ENCODE measurements at regions not wholly inside any gene's neighbourhood (a gene's known extent, or its start where the extent isn't known, plus 50 kb on each side); places are given as distances from the start of the nearest gene placed in this dataset.

DNA sequence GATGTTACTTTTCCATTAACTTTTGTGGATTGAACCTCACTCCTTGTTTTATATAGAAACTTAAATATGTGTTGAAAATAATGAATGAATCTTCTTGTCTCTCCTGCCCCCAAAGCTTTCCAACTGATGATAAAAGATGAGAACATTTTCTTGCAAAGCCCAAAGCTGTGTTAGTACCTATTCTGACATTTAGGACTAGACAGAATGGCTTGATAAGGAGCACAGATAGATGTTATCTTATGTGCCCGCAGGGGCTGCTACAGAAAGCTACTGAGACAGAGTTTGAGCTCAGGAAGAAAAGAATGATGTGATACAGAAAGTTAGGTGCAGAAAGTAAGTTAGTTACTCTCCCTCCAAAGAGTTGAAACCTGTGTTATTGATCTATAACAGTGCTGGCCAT, 109.4 kb upstream of the ATP11B start:
- peak; percentile 31 for ATAC-seq

DNA sequence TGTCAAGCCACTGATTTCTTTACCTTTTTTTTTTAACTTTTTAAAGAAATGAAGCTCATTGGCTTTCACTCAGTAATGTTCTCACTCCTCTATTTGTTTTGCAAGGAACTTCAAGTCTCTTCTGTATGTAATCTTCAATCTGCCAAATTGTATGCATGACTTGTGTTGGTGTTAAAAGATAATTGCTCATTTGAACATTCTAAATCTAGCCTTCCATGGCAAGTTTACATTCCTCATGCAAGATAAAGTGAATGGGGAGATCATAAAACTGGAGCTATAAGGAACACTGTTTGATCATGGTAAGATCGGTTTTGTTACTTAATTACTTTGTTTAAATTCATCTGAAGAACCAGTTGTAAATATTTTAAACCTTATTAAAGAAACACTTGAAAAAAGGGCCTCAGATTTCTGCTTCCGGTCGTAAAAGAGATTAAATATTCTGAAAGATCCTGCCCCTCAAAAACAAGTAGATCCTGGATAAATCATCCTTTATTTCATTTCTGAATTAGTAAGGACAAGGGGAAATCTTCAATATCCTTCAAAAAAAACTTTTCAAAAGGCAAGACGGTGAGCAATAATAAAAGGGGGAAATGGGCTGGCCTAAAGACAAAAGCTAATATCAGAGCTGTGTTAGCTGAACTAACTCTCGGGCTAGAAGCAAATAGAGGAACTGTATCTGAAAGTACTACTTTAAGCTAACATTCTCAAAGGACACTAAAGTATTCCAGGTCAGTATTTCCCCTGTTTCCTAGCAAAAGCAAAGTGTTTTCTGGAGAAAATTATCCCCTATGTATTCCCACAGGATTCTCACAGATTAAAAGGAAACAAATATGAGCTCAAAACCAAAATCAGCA, 107.0 kb upstream of the ATP11B start:
- ATAC-seq (no peak), DNase-seq (ENCODE audit: low read depth, low spot score) (no peak)
- no peak overlapping the region for H3K4me3 ChIP-seq (ENCODE audit: low read depth in 2 of 2, low read length in 2 of 2)
- intact Hi-C loops (cut with micrococcal nuclease; ENCODE audit: unreplicated experiment) (loop anchor here (10.0 kb wide), 2 partner anchors 191 to 1361 kb away; no protein-coding TSS in a partner anchor), in situ Hi-C loops (cut with HindIII; ENCODE audit: low pct_unique_long_range_greater_than_20kb, low sequenced_read_pairs) (no loop called here)
- BruUV-seq (replicated peaks), result no TSS peak
- TF ChIP-seq TCF7L2 (IDR thresholded peaks at IDR 0.05; ENCODE audit: low read depth, low read length) (no peak), POLR2AphosphoS5 (IDR thresholded peaks at IDR 0.05; ENCODE audit: low read depth, low read length) (no peak), SIN3A (IDR thresholded peaks at IDR 0.05; ENCODE audit: borderline replicate concordance, insufficient read depth, low read depth, low read length) (no peak)
- TF ChIP-seq, protein P1, sequence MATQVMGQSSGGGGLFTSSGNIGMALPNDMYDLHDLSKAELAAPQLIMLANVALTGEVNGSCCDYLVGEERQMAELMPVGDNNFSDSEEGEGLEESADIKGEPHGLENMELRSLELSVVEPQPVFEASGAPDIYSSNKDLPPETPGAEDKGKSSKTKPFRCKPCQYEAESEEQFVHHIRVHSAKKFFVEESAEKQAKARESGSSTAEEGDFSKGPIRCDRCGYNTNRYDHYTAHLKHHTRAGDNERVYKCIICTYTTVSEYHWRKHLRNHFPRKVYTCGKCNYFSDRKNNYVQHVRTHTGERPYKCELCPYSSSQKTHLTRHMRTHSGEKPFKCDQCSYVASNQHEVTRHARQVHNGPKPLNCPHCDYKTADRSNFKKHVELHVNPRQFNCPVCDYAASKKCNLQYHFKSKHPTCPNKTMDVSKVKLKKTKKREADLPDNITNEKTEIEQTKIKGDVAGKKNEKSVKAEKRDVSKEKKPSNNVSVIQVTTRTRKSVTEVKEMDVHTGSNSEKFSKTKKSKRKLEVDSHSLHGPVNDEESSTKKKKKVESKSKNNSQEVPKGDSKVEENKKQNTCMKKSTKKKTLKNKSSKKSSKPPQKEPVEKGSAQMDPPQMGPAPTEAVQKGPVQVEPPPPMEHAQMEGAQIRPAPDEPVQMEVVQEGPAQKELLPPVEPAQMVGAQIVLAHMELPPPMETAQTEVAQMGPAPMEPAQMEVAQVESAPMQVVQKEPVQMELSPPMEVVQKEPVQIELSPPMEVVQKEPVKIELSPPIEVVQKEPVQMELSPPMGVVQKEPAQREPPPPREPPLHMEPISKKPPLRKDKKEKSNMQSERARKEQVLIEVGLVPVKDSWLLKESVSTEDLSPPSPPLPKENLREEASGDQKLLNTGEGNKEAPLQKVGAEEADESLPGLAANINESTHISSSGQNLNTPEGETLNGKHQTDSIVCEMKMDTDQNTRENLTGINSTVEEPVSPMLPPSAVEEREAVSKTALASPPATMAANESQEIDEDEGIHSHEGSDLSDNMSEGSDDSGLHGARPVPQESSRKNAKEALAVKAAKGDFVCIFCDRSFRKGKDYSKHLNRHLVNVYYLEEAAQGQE (IDR thresholded peaks at IDR 0.05; ENCODE audit: insufficient read depth in 1 of 2, low read depth in 2 of 2, low read length in 1 of 2), result no peak
- TF ChIP-seq, protein P2, sequence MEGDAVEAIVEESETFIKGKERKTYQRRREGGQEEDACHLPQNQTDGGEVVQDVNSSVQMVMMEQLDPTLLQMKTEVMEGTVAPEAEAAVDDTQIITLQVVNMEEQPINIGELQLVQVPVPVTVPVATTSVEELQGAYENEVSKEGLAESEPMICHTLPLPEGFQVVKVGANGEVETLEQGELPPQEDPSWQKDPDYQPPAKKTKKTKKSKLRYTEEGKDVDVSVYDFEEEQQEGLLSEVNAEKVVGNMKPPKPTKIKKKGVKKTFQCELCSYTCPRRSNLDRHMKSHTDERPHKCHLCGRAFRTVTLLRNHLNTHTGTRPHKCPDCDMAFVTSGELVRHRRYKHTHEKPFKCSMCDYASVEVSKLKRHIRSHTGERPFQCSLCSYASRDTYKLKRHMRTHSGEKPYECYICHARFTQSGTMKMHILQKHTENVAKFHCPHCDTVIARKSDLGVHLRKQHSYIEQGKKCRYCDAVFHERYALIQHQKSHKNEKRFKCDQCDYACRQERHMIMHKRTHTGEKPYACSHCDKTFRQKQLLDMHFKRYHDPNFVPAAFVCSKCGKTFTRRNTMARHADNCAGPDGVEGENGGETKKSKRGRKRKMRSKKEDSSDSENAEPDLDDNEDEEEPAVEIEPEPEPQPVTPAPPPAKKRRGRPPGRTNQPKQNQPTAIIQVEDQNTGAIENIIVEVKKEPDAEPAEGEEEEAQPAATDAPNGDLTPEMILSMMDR (IDR thresholded peaks at IDR 0.05), result no peak
- H3K9me3 ChIP-seq (ENCODE audit: control insufficient read depth, insufficient read depth, low read depth, low read length), result no peaks in the 10 kb centered on the region
- H3K4me1 ChIP-seq (ENCODE audit: control insufficient read depth, insufficient read depth, low read length), result peaks cover 10% of the 10 kb centered on the region; the same call in 1 of the 2 replicates
- H3K27me3 ChIP-seq (ENCODE audit: control insufficient read depth, insufficient read depth, low read length), result peaks cover 45% of the 10 kb centered on the region
- no peak overlapping the region for H3K27ac ChIP-seq (ENCODE audit: low read length)
- CTCF ChIA-PET, result interaction anchor here (0.7 kb wide), 2 partner anchors 985 to 1478 kb away, joined by 4 to 6 read pairs; no protein-coding TSS in a partner anchor
- H3K36me3 ChIP-seq (ENCODE audit: control insufficient read depth, insufficient read depth, low read length), result no peaks in the 10 kb centered on the region
- POLR2A ChIA-PET, result no interaction called here

More for the DNA sequence above, 109.4 kb upstream of the ATP11B start:
- in situ Hi-C loops (cut with HindIII; ENCODE audit: low pct_unique_long_range_greater_than_20kb, low sequenced_read_pairs) (no loop called here), intact Hi-C loops (cut with micrococcal nuclease; ENCODE audit: unreplicated experiment) (loop anchor here (1.0 to 10.0 kb wide), 6 partner anchors 62 to 1473 kb away; no protein-coding TSS in a partner anchor)
- TF ChIP-seq, protein P2 (IDR thresholded peaks at IDR 0.05), result peak; percentile 55
- no peak for TF ChIP-seq POLR2AphosphoS5 (IDR thresholded peaks at IDR 0.05; ENCODE audit: low read depth, low read length)
- no peaks in the 10 kb centered on the region for H3K36me3 ChIP-seq (ENCODE audit: control insufficient read depth, insufficient read depth, low read length)
- H3K4me1 ChIP-seq (ENCODE audit: control insufficient read depth, insufficient read depth, low read length), result peaks cover 10% of the 10 kb centered on the region; the same call in 1 of the 2 replicates
- DNase-seq (ENCODE audit: low read depth, low spot score), result no peak
- no peak overlapping the region for H3K4me3 ChIP-seq (ENCODE audit: low read depth in 2 of 2, low read length in 2 of 2)
- no peaks in the 10 kb centered on the region for H3K9me3 ChIP-seq (ENCODE audit: control insufficient read depth, insufficient read depth, low read depth, low read length)
- BruUV-seq (replicated peaks), result no TSS peak
- H3K27me3 ChIP-seq (ENCODE audit: control insufficient read depth, insufficient read depth, low read length), result peaks cover 40% of the 10 kb centered on the region
- ChIA-PET POLR2A (no interaction called here), CTCF (interaction anchor here (0.5 to 1.8 kb wide), 4 partner anchors 24 to 1474 kb away, joined by 3 to 4 read pairs (median 4); no protein-coding TSS in a partner anchor)
- H3K27ac ChIP-seq (ENCODE audit: low read length), result no peak overlapping the region

Measured in Panc1 (cell line).